GM18517 (cell line): ENCODE measurements at regions not wholly inside any gene's neighbourhood (a gene's known extent, or its start where the extent isn't known, plus 50 kb on each side); places are given as distances from the start of the nearest gene placed in this dataset.
"Not testable (repeated sequence)": the region's sequence is repeated elsewhere in the genome, so short reads cannot be mapped to it uniquely, and the experiment has no call there.

Experiments used
- ATAC-seq: cut with Tn5 transposase; IDR thresholded peaks from one replicate; pipeline ENCODE4 v1.9.1; 2021; ENCODE audit warnings: mild to moderate bottlenecking, moderate library complexity; ENCODE audit not compliant: unreplicated experiment

DNA sequence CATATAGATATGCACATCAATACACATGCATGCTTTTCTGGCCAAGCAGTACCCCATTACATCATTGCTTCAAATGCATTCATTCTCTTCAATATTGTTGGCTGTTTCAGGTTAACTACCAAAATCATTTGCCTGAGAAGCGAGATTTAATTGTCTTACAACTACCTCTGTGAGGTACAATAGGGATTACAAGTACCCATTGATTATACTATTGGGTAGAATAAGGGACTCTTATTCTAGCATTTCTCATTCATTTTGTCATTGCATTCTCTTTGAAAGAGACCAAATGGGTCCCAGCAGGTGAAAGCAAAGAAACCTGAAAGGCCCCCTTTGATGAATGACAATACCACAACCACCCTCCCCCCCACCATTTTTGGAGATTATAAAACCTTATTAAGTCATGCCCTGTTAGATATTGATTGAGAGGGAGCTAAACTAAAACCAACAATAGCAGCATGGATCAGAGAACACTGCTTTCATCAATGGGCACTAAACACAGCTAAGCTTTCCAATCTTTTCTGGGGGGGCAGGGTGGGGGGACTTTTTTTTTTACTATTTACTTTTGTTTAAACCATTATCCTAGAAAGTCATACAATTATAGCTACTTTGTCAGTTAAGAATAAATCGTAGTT lies 375.0 kb upstream of the CCNH start:
- ATAC-seq, result no peak

GRCh38 chr5:87787086-87787485 lies 374.4 kb upstream of the CCNH start:
- ATAC-seq, result no peak

GRCh38 chr5:87786471-87786870 lies 373.7 kb upstream of the CCNH start:
- ATAC-seq, result no peak

- no peak for ATAC-seq
These were observed 373.0 kb upstream of the CCNH start for GRCh38 chr5:87785554-87786335.

GRCh38 chr5:87784879-87785495 lies 372.3 kb upstream of the CCNH start:
- ATAC-seq, result no peak

- no peak for ATAC-seq
These were observed 371.6 kb upstream of the CCNH start for GRCh38 chr5:87784311-87784710.

DNA sequence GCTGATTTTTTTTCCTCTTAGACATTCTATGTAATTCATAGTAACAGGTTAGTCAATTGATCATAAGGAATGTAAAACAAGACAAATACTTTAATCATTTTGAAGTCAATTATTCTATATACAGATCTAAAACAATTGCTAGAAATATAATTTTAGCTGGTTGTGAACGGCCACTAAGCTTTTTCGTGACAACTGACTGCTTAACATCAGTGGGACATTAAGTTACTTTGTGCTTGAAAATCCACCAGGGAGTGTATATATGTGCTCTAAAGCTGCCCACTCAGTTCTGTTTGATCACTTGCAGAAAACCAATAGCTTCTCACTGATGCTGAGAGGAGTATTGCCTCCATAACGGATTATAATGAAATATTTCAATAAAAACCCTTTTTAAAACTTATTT lies 370.2 kb upstream of the CCNH start:
- no peak for ATAC-seq

GRCh38 chr5:87781976-87782375 lies 369.2 kb upstream of the CCNH start:
- ATAC-seq, result no peak

DNA sequence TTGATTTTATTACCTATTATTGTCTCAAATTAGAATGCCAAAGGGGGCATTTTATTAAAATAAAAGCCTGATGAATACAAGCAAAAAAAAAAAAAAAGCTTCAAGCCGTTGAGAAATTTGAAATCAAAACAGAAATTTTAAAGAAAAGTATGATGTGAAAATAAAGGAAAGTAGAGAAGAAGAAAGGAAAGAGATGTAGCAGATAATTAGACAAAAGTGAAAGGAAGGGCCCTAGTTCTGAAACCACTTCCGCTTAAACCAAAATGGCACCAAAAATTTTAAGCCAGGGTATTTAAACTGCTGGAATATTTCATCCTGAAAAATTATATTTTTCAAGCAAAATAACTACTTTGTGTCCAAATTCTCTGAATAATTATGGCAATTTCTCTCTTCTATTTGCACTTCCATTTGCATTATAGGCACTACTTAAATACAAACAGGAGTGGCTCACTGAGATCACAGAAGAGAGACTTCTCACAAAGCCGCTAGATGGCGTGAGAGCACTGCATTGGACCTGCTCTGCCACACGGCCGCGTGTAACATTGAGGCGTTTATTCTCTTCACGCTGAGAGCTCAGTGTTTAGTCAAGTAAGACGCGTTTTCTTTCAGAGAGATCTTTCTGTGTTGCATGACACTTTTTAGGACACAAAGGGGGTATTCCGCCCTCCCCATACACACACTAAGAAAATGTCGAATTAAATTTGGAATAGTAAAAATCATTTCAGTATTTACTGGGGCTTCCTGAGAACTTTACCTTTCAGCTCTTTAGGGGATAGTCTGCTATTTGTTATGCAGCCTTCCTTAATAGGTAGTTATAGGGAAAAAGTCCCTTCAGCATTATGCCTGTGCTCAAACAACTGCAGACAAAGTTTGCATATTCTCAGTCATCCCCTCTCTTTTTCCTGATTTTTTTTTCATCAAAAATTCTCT lies 368.4 kb upstream of the CCNH start:
- ATAC-seq, result peak; percentile 98

DNA sequence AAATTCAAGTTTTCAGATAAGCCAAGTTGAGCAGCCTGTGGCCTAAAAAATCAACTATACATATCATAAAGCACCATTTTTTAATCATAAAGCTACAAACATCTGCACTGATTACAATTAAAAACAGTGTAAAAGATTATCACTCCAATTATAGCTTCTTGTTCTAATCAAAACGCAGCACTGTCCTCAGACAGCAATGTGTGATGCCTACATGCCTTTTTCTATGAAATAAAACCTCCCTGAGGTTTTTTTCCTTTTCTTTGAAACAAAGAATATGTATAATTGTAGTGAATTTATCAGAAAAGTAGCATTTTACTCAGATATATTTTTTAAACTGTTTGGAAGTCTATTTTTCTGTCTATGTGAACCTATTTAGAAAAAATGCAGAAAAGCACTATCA lies 366.1 kb upstream of the CCNH start:
- ATAC-seq, result no peak

DNA sequence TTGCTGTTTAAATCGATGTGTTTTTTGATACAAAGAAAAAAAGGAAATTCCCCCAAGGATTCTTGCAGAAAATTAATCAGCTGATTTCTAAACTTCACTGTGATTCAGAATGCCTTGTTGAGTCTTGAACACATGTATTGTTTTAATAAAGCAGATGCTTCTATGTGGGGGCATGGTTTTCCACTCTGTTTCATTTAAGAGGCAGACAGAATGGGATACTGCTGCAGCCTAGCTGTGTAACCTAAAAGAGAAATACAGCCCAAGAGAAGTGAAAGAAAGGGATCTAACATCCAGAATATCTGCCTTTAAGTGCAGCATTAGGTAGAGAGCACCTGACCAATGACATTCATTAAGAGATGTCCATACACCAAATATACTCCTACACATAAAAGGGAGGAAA lies 365.1 kb upstream of the CCNH start:
- no peak for ATAC-seq

DNA sequence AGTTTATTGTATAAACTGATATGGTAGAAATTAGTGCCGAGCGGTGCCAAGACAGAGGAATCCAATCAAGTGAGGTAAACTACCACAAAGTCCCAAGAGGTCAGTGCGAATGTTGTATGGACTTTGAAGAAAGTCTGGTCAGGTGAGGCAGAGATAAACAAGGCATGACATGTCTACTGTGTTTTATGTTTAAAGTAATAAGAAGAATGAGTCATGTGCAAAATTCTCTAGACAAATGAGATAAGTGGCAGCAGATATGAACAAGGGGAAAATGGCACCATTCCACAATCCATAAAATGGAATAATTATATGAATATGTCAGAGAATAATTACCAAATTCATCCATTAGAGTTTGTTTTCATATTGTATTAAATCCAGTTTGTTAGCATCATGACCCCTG lies 364.1 kb upstream of the CCNH start:
- ATAC-seq, result no peak

- not testable (repeated sequence) for ATAC-seq
These were observed 363.6 kb upstream of the CCNH start for GRCh38 chr5:87776302-87776701.

DNA sequence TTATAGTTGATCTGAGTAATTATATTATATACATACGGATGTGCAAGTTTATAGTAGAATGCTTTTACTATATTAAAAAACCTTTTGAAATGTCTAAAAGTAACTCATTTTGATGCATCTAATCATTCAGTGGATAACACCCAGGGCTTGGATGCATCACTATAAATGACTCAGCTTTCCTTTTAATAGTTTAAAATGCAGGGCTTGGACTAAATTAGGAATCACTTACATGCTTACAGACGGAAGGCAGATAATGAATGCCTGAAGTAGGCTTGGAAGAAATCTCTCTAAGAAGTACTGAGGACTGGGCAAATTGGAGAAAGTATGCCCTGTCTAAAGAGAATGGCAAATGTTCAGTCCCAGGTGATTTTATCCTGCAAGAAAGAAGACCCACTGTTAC lies 362.5 kb upstream of the CCNH start:
- no peak for ATAC-seq

GRCh38 chr5:87774804-87775203 lies 362.1 kb upstream of the CCNH start:
- no peak for ATAC-seq

GRCh38 chr5:87770601-87771121 lies 357.9 kb upstream of the CCNH start:
- no peak for ATAC-seq

DNA sequence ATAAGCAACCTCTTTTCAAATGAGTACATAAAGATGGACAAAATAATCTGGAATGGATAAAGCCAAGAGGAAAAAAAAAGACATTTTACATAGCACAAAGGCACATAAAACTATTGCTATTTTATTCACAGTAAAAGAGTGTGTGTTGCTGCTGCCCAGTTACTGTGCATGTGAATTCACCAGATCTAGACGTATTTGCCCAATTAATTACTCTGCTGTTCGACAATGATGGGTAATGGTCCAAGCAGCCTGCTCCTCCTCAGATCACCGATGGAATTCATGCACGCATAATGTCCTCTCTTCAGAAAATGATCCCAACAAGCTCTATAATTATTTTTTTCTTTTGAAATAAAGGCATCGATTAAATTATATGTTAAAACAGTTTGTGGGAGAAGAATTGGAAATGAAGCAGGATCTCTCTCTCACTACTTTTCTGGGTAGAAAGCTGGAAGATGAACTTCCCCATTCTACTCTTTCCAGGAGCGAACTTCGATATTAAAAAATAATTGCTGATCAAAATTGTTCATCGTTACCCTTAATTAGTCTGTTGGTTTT lies 357.4 kb upstream of the CCNH start:
- ATAC-seq, result no peak

- no peak for ATAC-seq
These were observed 356.4 kb upstream of the CCNH start for GRCh38 chr5:87769157-87769556.

DNA sequence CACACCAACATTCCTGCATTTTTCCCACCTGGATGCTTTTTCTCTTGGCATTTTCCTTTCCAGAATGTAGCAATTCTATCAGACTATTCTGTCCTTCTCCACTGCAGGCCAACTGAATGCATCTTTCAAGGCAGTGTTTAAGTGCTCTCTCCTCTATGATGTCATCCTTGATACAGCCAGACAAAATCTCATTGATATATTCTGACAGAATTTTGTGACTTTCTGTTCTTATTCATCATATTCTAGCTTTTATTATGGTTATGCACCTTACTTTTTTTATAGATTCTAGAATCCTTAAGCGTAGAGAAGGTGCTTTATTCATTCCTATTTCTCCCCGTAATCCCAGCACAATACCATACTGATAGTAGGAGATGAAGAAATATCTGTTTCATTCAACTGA lies 355.5 kb upstream of the CCNH start:
- ATAC-seq, result no peak

- no peak for ATAC-seq
These were observed 352.3 kb upstream of the CCNH start for GRCh38 chr5:87765009-87765408.

- no peak for ATAC-seq
These were observed 349.9 kb upstream of the CCNH start for GRCh38 chr5:87762631-87763030.
